ENCODE measurements at regions not wholly inside any gene's neighbourhood (a gene's known extent, or its start where the extent isn't known, plus 50 kb on each side); places are given as distances from the start of the nearest gene placed in this dataset.
"Not testable (repeated sequence)": the region's sequence is repeated elsewhere in the genome, so short reads cannot be mapped to it uniquely, and the experiment has no call there.

DNA sequence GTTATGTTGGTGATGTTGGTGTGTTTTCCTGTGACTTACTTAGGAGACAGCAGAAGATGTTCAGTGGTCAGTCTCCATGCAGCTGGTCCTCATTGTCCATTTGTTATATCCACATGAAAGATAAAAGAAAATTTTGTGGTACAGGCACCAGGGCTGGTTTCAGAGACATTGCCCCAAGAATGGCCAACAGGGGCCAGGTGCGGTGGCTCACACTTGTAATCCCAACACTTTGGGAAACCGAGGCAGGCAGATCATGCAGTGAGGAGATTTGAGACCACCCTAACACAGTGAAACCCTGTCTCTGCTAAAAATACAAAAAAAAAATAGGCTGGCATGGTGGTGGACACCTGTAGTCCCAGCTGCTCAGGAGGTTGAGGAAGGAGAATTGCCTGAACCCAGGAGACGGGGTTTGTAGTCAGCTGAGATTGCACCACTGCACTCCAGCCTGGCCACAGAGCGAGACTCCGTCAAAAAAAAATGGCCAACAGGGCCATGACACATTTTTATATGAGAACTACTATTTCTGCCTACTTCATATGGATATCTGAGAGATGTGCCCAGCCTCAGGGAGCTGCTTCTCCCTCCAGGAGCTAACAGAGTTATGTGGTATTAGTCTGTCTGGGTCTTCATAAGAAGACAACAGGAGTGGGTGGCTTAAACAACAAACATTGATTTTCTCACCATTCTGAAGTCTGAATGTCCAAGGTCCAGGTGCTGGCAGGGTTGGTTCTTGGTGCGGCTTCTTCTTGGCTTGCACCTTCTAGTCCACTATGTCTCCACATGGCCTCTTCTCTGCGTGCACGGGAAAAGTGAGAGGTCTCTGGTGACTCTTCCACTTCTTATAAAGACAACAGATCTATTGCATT lies 821.7 kb downstream of the TMEM121 start:
- intact Hi-C loops (cut with DNase I) = no loop called here
- TF ChIP-seq, protein P1, sequence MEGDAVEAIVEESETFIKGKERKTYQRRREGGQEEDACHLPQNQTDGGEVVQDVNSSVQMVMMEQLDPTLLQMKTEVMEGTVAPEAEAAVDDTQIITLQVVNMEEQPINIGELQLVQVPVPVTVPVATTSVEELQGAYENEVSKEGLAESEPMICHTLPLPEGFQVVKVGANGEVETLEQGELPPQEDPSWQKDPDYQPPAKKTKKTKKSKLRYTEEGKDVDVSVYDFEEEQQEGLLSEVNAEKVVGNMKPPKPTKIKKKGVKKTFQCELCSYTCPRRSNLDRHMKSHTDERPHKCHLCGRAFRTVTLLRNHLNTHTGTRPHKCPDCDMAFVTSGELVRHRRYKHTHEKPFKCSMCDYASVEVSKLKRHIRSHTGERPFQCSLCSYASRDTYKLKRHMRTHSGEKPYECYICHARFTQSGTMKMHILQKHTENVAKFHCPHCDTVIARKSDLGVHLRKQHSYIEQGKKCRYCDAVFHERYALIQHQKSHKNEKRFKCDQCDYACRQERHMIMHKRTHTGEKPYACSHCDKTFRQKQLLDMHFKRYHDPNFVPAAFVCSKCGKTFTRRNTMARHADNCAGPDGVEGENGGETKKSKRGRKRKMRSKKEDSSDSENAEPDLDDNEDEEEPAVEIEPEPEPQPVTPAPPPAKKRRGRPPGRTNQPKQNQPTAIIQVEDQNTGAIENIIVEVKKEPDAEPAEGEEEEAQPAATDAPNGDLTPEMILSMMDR (IDR thresholded peaks at IDR 0.05) = no peak
- ATAC-seq = no peak

DNA sequence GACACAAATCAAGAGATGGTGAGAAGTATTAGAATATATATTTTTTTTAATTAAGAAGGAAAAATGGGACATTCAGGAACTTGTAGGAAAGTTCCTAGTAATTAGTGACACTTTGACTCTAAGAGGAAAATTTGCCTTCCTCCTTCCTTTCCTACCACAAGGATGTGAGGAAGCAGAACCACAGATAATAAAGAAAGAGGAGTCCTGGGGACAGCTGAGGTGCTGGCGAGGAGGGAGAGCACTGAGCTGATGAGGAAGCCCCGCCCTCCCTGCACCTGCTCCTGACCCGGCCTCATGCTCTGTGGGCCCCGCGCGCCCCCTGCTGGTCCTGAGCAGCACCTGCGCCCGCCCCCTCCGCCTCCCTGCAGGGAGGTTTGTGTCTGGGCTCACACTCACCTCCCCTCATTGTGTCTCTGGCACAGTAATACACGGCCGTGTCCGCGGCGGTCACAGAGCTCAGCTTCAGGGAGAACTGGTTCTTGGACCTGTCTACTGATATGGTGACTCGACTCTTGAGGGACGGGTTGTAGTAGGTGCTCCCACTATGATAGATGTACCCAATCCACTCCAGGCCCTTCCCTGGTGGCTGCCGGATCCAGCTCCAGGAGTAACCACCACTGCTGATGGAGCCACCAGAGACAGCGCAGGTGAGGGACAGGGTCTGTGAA lies 822.6 kb downstream of the TMEM121 start:
- H3K9me3 ChIP-seq; intact Hi-C loops (cut with DNase I); H3K27ac ChIP-seq; H3K27me3 ChIP-seq; H3K36me3 ChIP-seq; H3K4me3 ChIP-seq; H3K4me1 ChIP-seq: not testable (repeated sequence)
- TF ChIP-seq, protein P1 (IDR thresholded peaks at IDR 0.05) = peak in 1 of 2 donors; percentile 16
- DNase-seq (peak in 2 of 4 donors; percentile 54 to 90), ATAC-seq (peak; percentile 40)

More for the DNA sequence above, 821.7 kb downstream of the TMEM121 start:
- no peak for DNase-seq
- Histone ChIP-seq H3K9me3 (no peaks in the 10 kb centered on the region), H3K4me1 (no peaks in the 10 kb centered on the region), H3K27me3 (peaks cover 0 to 8% of the 10 kb centered on the region in 2 donors), H3K4me3 (no peak overlapping the region), H3K36me3 (no peaks in the 10 kb centered on the region), H3K27ac (no peak overlapping the region)

DNA sequence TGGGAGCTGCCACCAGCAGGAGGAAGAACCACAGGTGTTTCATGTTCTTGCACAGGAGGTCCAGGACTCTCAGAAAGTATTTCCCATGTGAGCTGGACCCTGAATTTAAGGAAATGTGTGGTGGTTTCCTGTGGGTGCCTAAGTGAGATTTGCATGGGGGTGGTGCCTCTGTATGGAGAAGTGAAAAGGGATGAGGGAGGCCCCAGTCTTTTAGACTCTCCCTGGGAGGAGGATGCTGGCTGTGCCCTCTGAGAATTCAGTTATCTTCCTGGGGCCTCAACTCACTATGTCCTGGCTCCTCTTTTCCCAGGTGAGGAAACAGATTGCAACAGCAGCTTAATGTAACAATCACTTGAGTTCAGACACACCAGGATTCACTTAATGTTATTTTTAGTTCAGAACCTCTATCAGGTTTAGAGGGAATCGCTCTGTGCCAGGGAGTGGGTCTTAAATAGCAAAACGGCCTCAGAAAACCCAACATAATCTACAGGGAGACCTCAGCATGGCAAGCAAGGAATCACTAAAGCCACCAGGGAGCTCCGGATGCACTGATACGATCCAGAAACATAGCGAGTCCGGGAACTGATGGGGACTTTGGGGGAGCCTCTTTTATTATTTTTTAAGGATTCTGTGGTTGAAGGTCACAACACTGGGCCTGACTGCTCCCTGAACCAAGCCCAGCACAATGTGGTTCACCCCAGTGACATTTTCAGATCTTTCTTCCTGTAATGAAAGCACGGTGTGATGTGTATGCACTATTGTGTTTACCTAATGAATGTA lies 823.5 kb downstream of the TMEM121 start:
- intact Hi-C loops (cut with DNase I); H3K4me3 ChIP-seq; DNase-seq; H3K27ac ChIP-seq; H3K36me3 ChIP-seq; H3K27me3 ChIP-seq; ATAC-seq; H3K9me3 ChIP-seq; H3K4me1 ChIP-seq: not testable (repeated sequence)

DNA sequence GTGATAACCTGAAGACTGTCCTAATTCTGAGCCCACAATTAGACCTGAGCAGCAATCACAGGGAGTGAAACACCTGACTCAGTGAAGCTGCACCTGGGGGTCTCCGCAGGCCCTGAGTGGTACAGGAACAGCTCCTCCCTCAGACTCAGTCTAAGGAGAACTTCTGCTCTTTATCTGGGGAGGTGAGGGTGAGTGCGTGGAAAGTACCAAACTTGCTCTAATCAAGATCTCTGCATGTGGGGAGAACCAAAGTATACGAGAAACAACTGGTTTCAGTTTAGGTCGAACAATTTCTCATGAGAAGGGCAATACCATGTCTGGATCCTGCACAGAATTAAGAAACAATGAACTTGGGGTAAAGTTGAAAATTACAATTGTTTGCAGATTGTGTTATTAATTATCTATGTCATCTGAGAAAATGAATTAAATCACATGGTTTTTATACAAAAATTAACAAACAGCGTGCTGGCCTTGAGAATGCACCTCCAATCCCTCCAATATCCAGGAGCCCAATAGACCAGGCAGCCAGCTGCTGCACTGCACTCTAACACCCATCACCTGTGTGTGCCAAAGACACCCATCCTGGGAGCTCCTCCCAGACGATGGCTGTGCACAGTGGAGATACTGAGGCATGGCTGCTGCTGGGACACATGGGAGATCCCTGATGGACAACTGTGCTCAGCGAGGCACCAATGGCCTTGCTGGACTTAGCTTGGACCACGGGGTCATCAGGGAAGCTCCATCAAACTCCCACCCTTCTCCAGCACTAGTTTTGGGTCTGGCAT lies 828.8 kb downstream of the TMEM121 start:
- H3K4me1 ChIP-seq; intact Hi-C loops (cut with DNase I); H3K27ac ChIP-seq; H3K36me3 ChIP-seq; H3K9me3 ChIP-seq; DNase-seq; H3K4me3 ChIP-seq; ATAC-seq: not testable (repeated sequence)
- peaks cover 0 to 11% of the 10 kb centered on the region in 2 donors for H3K27me3 ChIP-seq

DNA sequence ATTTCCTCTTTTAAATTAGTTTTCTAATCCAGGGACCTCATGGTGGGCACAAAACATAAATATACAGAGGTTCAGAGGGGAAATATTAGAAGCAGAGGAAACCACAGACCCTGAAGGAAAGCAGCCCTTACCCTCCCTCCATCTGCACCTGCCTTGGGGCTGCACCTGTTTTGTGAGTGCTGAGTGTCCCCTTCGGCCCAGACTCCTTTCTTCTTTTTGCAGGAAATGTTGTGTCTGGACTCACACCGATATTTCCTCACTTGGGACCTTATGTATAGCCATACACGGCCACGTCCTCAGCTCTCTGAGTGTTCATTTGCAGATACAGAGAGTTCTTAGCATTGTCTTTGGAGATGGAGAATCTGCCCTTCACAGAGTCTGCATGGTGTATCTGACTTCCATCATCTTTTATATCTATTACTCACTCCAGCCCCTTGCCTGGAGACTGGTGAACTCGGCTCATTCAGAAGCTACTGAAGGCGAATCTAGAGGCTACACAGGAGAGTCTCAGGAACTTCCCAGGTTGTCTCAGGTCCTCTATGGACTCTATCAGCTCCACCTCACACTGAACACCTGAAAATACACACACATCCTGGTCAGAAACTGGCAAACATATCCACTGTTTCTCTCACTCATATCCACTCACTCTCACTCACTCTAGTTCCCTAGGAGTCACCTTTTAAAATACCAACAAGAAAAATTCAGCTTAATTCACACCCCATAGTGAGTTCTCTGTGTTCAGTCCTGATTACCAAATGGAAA lies 829.7 kb downstream of the TMEM121 start:
- peaks cover 0 to 11% of the 10 kb centered on the region in 2 donors for H3K27me3 ChIP-seq
- H3K27ac ChIP-seq; H3K4me1 ChIP-seq; H3K4me3 ChIP-seq; H3K9me3 ChIP-seq; H3K36me3 ChIP-seq; intact Hi-C loops (cut with DNase I); DNase-seq; ATAC-seq: not testable (repeated sequence)

DNA sequence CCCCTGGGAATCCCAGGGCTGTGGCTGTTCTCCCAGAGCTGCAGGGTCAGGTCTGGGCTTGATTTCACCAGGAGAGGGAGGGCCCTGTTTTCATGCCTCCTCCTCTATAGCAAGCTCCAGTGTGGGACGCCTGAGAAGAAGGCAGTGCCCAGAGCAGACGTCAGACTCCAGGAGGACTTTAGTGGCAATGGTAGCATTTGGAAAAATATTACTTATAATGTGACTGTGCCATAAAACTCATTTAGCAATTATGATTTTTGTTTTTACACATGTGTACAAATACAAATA lies 830.2 kb downstream of the TMEM121 start:
- H3K9me3 ChIP-seq; intact Hi-C loops (cut with DNase I); H3K36me3 ChIP-seq; ATAC-seq; H3K4me1 ChIP-seq; DNase-seq; H3K4me3 ChIP-seq; H3K27ac ChIP-seq: not testable (repeated sequence)
- H3K27me3 ChIP-seq = peaks cover 0 to 11% of the 10 kb centered on the region in 2 donors

DNA sequence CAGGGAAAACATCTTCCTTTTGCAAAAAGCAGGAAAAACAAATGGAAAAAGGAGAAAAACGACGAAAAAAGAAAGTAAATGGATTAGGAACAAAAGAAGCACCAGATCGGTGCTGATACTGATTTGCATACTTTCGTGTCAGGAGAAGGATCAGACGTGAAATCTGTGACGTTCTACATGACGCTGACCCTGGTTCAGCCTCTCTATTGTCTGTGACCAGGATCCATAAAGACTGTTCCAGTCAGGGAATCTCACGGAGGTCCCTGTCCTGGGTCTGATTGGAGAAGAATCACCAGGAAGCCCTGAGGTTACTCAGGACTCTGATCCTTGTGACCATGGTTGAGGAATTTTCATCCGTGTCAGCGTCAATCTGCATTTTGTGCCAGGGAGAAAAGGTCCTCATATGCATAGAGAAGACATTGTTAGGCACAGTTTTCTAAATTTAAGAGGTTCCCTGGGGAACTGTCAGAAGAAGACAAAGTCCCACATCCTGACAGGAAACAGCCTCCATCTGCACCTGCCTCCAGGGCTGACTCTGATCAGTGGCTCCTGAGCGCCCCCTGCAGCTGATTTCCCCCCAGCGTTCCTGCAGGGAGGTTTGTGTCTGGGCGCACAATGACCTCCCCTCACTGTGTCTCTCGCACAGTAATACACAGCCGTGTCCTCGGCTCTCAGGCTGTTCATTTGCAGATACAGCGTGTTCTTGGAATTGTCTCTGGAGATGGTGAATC lies 832.9 kb downstream of the TMEM121 start:
- intact Hi-C loops (cut with DNase I); ATAC-seq; H3K4me1 ChIP-seq; DNase-seq; H3K27ac ChIP-seq; H3K4me3 ChIP-seq; H3K36me3 ChIP-seq; H3K9me3 ChIP-seq: not testable (repeated sequence)
- peaks cover 0 to 11% of the 10 kb centered on the region in 2 donors for H3K27me3 ChIP-seq

DNA sequence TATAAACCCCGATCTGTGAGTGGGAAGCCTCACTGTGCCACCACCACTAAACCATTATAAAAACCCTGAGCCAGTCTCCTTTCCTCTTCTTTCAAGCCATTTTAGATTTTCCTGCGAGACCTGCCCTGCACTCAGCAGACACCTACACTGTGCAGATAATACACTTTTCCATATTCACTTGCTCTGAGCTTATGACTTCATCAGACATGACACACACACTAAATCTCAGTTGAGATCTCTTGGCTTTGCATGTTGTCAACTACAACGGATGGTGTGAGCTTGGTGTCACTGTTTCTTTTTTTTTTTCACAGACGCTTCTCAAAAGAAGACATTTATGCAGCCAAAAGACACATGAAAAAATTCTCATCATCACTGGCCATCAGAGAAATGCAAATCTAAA lies 839.0 kb downstream of the TMEM121 start:
- intact Hi-C loops (cut with DNase I); H3K4me1 ChIP-seq; H3K27ac ChIP-seq; DNase-seq; H3K27me3 ChIP-seq; H3K9me3 ChIP-seq; H3K4me3 ChIP-seq; ATAC-seq; H3K36me3 ChIP-seq: not testable (repeated sequence)

DNA sequence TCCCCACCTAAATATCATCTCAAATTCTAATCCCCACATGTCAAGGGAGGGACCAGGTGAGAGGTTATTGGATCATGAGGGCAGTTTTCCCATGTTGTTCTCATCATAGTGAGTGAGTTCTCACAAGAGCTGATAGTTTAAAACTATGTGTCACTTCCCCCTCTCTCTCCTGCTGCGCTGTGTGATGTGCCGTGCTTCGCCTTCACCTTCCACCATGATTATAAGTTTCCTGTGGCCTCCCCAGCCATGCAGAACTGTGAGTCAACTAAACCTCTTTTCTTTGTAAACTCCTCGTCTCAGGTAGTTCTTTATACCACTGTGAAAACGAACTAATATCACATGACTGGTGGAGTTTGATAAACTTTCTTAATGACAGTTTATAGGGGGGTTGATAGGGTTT lies 839.5 kb downstream of the TMEM121 start:
- H3K4me1 ChIP-seq; intact Hi-C loops (cut with DNase I); DNase-seq; H3K27ac ChIP-seq; H3K9me3 ChIP-seq; ATAC-seq; H3K36me3 ChIP-seq; H3K4me3 ChIP-seq: not testable (repeated sequence)
- peaks cover 0 to 13% of the 10 kb centered on the region in 2 donors for H3K27me3 ChIP-seq

Data from left lung (tissue), 4 donors.